ENCODE measurements at regions not wholly inside any gene's neighbourhood (a gene's known extent, or its start where the extent isn't known, plus 50 kb on each side); places are given as distances from the start of the nearest gene placed in this dataset.

DNA sequence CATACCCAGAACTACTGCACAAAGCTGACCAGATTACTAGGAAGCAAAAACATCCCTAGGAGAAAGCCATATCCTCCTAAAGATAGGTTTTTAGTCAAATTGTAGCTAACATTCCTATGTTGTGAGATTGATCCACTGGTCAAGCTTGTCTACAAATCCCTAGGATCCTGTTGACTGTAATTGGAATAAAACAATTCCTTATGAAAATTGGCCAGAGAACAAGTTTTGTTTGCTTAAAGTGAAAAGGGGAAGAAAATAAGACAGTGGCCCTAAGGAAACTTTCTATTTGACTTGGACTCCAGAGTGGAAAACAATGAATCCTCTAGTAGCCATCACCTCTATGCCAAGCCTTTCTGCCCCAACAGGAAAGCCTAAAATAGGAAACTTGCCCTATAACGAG, 645.2 kb upstream of the USP24 start (continued):
- TF ChIP-seq, protein P1, sequence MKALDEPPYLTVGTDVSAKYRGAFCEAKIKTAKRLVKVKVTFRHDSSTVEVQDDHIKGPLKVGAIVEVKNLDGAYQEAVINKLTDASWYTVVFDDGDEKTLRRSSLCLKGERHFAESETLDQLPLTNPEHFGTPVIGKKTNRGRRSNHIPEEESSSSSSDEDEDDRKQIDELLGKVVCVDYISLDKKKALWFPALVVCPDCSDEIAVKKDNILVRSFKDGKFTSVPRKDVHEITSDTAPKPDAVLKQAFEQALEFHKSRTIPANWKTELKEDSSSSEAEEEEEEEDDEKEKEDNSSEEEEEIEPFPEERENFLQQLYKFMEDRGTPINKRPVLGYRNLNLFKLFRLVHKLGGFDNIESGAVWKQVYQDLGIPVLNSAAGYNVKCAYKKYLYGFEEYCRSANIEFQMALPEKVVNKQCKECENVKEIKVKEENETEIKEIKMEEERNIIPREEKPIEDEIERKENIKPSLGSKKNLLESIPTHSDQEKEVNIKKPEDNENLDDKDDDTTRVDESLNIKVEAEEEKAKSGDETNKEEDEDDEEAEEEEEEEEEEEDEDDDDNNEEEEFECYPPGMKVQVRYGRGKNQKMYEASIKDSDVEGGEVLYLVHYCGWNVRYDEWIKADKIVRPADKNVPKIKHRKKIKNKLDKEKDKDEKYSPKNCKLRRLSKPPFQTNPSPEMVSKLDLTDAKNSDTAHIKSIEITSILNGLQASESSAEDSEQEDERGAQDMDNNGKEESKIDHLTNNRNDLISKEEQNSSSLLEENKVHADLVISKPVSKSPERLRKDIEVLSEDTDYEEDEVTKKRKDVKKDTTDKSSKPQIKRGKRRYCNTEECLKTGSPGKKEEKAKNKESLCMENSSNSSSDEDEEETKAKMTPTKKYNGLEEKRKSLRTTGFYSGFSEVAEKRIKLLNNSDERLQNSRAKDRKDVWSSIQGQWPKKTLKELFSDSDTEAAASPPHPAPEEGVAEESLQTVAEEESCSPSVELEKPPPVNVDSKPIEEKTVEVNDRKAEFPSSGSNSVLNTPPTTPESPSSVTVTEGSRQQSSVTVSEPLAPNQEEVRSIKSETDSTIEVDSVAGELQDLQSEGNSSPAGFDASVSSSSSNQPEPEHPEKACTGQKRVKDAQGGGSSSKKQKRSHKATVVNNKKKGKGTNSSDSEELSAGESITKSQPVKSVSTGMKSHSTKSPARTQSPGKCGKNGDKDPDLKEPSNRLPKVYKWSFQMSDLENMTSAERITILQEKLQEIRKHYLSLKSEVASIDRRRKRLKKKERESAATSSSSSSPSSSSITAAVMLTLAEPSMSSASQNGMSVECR (CRISPR knock-in tag; IDR thresholded peaks at IDR 0.05; ENCODE audit: borderline replicate concordance) = no peak
- TF ChIP-seq FOXP1 (CRISPR knock-in tag; IDR thresholded peaks at IDR 0.05; ENCODE audit: borderline replicate concordance) = no peak

DNA sequence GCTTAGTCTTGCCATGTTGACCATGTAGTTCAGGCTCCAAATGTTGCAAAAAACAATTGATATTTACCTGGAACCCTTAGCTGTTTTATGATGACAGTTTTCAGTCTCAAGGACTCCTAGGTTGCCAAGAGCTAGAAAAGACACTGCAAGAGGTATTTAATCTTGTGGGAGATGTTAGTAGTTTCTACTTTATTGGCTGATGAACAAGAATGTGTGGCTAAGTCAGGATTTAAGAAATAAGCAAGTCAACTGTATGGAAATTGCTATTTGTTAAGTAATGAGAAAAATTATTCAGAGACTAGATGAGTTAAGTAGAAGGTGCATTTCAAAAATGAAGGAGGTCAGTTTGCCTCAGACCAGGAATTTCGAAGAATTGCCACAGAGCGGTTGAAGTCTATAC, 639.7 kb upstream of the USP24 start:
- CTCF ChIA-PET = interaction anchor here (1.2 to 1.6 kb wide), 2 partner anchors 376 to 476 kb away, joined by 4 read pairs; no protein-coding TSS in a partner anchor
- TF ChIP-seq TEAD1 (CRISPR knock-in tag; IDR thresholded peaks at IDR 0.05) = no peak
- TF ChIP-seq, protein P2, sequence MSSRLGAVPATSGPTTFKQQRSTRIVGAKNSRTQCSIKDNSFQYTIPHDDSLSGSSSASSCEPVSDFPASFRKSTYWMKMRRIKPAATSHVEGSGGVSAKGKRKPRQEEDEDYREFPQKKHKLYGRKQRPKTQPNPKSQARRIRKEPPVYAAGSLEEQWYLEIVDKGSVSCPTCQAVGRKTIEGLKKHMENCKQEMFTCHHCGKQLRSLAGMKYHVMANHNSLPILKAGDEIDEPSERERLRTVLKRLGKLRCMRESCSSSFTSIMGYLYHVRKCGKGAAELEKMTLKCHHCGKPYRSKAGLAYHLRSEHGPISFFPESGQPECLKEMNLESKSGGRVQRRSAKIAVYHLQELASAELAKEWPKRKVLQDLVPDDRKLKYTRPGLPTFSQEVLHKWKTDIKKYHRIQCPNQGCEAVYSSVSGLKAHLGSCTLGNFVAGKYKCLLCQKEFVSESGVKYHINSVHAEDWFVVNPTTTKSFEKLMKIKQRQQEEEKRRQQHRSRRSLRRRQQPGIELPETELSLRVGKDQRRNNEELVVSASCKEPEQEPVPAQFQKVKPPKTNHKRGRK (CRISPR knock-in tag; IDR thresholded peaks at IDR 0.05; ENCODE audit: borderline replicate concordance) = no peak
- TF ChIP-seq NFE2L1 (CRISPR knock-in tag; IDR thresholded peaks at IDR 0.05) = no peak
- TF ChIP-seq, protein P3, sequence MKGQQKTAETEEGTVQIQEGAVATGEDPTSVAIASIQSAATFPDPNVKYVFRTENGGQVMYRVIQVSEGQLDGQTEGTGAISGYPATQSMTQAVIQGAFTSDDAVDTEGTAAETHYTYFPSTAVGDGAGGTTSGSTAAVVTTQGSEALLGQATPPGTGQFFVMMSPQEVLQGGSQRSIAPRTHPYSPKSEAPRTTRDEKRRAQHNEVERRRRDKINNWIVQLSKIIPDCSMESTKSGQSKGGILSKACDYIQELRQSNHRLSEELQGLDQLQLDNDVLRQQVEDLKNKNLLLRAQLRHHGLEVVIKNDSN (CRISPR knock-in tag; IDR thresholded peaks at IDR 0.05) = no peak
- no peak for TF ChIP-seq NR2C2 (CRISPR knock-in tag; IDR thresholded peaks at IDR 0.05)
- TF ChIP-seq, protein P4, sequence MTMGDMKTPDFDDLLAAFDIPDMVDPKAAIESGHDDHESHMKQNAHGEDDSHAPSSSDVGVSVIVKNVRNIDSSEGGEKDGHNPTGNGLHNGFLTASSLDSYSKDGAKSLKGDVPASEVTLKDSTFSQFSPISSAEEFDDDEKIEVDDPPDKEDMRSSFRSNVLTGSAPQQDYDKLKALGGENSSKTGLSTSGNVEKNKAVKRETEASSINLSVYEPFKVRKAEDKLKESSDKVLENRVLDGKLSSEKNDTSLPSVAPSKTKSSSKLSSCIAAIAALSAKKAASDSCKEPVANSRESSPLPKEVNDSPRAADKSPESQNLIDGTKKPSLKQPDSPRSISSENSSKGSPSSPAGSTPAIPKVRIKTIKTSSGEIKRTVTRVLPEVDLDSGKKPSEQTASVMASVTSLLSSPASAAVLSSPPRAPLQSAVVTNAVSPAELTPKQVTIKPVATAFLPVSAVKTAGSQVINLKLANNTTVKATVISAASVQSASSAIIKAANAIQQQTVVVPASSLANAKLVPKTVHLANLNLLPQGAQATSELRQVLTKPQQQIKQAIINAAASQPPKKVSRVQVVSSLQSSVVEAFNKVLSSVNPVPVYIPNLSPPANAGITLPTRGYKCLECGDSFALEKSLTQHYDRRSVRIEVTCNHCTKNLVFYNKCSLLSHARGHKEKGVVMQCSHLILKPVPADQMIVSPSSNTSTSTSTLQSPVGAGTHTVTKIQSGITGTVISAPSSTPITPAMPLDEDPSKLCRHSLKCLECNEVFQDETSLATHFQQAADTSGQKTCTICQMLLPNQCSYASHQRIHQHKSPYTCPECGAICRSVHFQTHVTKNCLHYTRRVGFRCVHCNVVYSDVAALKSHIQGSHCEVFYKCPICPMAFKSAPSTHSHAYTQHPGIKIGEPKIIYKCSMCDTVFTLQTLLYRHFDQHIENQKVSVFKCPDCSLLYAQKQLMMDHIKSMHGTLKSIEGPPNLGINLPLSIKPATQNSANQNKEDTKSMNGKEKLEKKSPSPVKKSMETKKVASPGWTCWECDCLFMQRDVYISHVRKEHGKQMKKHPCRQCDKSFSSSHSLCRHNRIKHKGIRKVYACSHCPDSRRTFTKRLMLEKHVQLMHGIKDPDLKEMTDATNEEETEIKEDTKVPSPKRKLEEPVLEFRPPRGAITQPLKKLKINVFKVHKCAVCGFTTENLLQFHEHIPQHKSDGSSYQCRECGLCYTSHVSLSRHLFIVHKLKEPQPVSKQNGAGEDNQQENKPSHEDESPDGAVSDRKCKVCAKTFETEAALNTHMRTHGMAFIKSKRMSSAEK (CRISPR knock-in tag; IDR thresholded peaks at IDR 0.05; ENCODE audit: borderline replicate concordance) = no peak
- TF ChIP-seq ETV6 (CRISPR knock-in tag; IDR thresholded peaks at IDR 0.05) = no peak
- TF ChIP-seq, protein P5, sequence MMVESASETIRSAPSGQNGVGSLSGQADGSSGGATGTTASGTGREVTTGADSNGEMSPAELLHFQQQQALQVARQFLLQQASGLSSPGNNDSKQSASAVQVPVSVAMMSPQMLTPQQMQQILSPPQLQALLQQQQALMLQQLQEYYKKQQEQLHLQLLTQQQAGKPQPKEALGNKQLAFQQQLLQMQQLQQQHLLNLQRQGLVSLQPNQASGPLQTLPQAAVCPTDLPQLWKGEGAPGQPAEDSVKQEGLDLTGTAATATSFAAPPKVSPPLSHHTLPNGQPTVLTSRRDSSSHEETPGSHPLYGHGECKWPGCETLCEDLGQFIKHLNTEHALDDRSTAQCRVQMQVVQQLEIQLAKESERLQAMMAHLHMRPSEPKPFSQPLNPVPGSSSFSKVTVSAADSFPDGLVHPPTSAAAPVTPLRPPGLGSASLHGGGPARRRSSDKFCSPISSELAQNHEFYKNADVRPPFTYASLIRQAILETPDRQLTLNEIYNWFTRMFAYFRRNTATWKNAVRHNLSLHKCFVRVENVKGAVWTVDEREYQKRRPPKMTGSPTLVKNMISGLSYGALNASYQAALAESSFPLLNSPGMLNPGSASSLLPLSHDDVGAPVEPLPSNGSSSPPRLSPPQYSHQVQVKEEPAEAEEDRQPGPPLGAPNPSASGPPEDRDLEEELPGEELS (CRISPR knock-in tag; IDR thresholded peaks at IDR 0.05) = no peak
- TF ChIP-seq, protein P6, sequence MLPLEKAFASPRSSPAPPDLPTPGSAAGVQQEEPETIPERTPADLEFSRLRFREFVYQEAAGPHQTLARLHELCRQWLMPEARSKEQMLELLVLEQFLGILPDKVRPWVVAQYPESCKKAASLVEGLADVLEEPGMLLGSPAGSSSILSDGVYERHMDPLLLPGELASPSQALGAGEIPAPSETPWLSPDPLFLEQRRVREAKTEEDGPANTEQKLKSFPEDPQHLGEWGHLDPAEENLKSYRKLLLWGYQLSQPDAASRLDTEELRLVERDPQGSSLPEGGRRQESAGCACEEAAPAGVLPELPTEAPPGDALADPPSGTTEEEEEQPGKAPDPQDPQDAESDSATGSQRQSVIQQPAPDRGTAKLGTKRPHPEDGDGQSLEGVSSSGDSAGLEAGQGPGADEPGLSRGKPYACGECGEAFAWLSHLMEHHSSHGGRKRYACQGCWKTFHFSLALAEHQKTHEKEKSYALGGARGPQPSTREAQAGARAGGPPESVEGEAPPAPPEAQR (CRISPR knock-in tag; IDR thresholded peaks at IDR 0.05) = no peak

More for the DNA sequence above, 639.7 kb upstream of the USP24 start:
- H3K27ac Mint-ChIP-seq = no peak overlapping the region
- H3K36me3 Mint-ChIP-seq = no peaks in the 10 kb centered on the region
- peaks cover 8% of the 10 kb centered on the region for H3K4me1 Mint-ChIP-seq
- H3K27me3 Mint-ChIP-seq (ENCODE audit: low read depth) = no peaks in the 10 kb centered on the region
- no peak overlapping the region for H3K4me3 Mint-ChIP-seq
- ATAC-seq (no peak), DNase-seq (ENCODE audit: low spot score) (no peak)
- POLR2A ChIA-PET = no interaction called here
- H3K9me3 Mint-ChIP-seq = no peaks in the 10 kb centered on the region
